ENCODE measurements at regions not wholly inside any gene's neighbourhood (a gene's known extent, or its start where the extent isn't known, plus 50 kb on each side); places are given as distances from the start of the nearest gene placed in this dataset.

GRCh38 chr10:33664070-33664469 is 329.6 kb upstream of the NRP1 start:
- TF ChIP-seq, protein P1, sequence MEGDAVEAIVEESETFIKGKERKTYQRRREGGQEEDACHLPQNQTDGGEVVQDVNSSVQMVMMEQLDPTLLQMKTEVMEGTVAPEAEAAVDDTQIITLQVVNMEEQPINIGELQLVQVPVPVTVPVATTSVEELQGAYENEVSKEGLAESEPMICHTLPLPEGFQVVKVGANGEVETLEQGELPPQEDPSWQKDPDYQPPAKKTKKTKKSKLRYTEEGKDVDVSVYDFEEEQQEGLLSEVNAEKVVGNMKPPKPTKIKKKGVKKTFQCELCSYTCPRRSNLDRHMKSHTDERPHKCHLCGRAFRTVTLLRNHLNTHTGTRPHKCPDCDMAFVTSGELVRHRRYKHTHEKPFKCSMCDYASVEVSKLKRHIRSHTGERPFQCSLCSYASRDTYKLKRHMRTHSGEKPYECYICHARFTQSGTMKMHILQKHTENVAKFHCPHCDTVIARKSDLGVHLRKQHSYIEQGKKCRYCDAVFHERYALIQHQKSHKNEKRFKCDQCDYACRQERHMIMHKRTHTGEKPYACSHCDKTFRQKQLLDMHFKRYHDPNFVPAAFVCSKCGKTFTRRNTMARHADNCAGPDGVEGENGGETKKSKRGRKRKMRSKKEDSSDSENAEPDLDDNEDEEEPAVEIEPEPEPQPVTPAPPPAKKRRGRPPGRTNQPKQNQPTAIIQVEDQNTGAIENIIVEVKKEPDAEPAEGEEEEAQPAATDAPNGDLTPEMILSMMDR (IDR thresholded peaks at IDR 0.05), result no peak
- TF ChIP-seq POLR2A (IDR thresholded peaks at IDR 0.05), result no peak

Measured in sigmoid colon (tissue), 3 donors.